CD4-positive, alpha-beta T cell treated with Interferon gamma for 1 hour (primary cell): ENCODE measurements at regions not wholly inside any gene's neighbourhood (a gene's known extent, or its start where the extent isn't known, plus 50 kb on each side); places are given as distances from the start of the nearest gene placed in this dataset.
"Not testable (repeated sequence)": the region's sequence is repeated elsewhere in the genome, so short reads cannot be mapped to it uniquely, and the experiment has no call there.

Source experiments
- DNase-seq: peaks from one replicate; pipeline ENCODE4 v3.0.0-alpha.2; 2020

DNA sequence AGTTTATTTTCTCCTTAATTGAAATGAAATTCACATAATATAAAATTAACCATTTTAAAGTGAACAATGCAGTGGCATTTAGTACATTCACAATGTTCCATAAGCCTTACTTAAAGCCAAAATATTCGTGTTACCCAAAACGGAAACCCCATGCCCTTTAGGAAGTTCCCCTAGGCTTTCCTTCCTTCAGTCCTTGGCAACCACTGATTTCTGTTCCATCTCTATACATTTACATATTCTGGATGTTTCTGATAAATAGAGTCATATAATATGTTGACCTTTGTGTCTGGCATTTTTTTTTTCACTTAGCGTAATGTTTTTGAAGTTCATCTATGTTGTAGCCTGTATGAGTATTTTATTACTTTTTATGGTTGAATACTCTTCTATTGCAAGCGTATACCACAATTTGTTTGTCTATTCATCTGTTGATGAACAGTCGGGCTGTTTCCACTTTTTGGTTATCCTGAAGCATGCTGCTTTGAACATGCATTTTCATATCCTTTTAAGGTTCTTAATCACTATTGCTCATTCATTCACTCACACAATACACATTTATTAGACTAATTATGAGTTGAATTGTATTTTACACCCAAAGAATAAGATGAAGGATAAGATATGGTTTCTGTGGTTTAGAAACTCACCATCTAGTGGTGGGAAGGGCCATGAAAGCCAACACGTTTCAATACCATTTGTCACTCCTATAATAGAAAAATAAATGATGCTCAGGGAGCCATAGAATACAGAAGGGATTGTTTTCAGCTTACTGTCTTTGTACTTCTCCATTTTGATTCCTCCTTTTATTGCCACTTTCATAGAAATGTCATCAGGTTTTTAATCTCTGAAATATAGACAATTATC is 408.2 kb upstream of the CBLB start:
- DNase-seq: no peak

DNA sequence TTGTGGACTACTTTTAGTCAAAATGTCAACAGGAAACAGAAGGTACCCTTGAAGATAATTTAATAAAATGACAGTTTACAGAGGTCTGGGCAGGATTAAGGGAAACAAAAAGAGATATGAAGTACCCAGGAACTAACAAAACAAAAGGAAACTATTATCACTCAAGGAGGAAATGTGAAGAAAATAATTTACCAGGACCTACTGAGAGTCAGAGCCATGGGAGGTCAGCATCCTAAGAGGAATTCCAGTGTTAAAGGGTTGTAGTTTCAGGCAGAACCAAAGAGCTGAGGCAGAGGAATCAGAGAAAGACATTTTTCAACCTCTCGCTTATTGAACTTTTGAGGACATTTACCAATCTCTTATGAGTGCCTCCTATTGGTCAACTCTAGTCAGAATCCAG is 408.9 kb upstream of the CBLB start:
- no peak for DNase-seq

DNA sequence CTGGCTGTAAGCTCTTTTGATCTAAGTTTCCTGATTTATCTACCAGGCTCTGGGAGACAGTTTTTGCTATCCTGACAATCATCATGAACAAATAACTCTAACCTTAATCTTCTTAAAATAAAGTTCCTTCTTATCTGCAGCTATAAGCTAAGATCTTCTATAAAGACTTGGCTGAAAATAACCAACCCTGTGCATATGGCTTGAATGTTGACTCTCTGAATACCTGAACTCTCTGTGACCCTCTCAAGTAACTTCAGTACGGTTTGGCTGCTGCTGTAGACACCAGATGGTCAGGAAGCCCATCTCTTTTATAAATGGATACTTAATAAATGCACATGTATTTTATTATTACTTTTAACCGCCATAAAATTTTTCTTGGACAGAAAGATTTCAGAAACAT is 412.4 kb upstream of the CBLB start:
- no peak for DNase-seq

DNA sequence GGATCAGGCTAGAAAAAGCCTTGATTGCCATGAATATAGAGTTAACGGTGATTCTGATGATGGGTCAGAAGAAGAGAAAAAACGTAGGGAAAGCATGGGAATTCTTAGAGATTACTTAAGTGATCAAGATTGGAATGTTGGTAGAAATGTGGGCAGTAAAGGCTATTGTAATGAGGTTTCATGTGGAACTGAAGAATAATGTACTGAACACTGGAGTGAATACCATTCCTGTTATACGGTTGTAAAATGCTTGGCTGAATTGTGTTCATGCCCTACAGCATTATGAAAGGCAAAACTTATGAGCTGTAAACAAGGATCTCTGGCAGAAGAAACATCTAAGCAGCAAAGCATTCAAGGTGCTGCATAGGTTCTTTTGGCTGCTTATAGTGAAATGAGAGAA is 414.1 kb upstream of the CBLB start:
- no peak for DNase-seq

DNA sequence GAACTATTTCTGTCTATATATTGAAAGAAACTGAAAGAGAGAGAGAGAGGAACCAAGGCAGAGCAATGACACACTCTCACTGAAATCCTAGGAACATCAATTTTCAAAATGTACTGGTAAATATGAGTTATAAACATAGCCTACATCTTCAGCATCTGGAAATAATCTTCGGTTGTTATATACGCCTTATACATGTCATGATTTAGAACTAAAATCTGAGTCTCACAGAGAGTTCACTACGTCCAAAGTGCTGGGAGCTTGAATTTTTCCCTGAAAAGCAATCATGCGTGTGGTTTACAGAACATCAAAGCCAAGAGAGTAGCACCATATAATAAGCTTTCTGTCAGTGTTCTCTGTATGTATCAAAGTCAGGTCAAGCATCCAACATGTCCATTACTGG is 420.0 kb upstream of the CBLB start:
- no peak for DNase-seq

DNA sequence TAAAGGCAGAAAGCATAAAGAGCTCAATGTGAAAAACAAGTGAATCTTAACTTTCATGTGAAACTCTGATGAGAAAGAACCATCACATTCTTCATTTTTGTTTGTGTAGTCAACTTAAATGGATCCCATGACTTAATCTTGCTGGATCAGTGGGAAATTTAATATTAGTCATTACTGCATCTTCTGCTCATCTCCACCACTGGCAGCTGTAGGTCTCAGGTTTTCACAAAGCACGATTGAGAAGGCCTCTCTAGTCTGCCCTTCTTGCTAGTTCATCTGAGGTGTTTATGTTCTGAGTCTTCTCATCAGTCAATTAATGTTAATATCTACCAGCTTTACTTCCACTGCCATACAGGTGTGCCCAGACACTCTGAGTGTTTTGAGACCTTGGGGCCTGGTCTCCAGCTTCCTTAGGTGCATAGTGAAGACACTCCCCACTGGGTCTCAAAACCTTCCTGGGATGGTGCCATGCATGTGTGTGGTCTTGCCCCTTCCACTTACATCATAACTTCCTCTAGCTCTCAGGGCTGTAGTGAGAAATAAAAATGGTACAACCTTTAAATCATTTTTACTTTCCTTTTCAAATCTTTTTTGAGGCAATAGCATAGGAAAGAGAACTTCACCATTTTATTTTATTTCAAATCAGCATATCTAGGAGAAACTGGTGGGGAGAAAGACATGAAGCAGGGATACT is 421.6 kb upstream of the CBLB start:
- DNase-seq: no peak

DNA sequence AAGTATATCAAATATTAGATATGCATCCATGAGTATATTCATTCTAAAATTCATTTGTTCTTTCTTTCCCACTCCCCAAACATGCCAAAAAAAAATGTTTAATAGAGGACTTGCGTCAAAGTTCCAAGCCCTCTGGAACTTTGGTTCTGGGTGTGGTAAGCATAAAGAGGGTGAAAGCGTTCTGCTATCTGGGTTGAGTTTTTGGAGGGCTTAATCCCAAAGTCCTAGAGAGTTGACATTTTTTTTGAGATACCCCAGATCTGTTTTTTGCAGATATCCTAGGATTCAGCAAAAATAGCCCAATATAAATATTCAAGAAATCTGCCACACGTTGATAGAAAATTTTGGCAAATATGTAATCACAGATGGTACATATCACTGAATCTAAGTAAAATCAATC is 424.3 kb upstream of the CBLB start:
- DNase-seq: no peak

DNA sequence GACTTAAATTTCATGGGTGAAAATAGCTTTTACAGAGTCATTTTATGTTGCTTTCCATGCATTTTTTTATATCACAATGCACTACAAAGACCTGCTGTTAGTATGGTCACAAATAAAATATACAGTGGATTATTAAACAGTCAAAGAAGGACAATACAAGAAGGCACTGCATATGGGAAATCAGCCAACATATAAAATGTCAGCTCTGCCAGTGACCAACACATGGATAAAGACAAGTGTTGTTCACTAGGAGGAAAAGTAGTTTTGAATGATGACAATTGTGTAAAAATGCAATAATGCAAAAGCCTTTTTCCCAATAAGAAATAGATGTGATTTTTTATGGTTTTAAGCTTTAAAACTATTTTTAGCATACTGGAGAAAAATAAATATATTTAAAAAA is 425.3 kb upstream of the CBLB start:
- DNase-seq: no peak

DNA sequence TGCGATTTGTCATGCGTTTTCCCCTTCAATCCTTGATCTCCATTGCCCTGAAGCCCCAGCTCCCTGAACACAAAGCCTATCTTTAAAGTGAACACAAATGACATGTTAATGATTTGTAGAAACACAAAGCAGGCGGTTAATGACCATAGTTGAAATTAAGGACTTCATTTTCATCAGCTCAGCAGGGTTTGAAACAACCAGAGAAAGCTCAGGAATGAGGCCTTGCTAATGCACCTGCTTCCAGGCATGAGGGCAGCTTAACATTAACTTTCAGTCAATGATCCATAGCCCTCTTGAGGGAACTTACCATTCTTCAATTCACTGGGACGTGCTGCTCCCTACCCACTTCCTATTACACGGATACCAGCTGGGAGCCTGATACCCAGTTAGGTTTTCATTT is 427.2 kb upstream of the CBLB start:
- DNase-seq: no peak

DNA sequence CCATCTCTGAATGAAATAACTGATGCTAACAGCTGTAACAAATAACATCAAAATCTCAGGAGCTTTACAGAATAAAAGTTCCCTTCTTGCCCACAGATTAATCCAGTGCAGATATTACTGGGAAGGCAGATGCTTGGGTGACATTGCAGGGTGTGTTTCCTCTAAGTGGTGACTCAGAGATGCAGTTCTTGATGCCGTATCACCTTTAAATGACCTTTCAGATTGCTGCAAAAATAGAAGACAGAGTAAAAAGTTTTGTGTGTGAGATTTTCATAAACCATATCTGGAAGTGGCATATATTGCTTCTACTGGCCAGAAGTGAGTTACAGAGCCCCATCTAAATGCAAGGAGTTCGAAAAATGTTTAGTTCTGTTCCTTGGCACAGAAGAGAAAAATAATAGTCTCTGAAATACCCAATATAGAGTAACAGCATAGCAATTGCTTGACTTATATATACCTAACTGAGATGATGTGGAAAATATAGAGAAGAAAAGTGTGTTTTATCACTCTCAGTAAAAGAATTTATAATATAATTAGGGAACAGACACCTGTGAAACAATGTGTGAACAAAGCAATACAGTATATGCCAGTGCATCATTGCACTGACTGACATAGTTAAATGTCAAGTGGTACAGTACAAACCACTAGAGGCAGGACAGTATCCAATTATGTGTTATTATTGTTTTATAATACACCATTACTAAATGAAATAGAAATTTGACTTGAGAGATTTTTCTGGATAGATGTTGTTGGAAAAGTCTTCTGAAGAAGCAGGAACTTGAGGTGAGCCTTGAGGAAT is 430.7 kb upstream of the CBLB start:
- DNase-seq: no peak

DNA sequence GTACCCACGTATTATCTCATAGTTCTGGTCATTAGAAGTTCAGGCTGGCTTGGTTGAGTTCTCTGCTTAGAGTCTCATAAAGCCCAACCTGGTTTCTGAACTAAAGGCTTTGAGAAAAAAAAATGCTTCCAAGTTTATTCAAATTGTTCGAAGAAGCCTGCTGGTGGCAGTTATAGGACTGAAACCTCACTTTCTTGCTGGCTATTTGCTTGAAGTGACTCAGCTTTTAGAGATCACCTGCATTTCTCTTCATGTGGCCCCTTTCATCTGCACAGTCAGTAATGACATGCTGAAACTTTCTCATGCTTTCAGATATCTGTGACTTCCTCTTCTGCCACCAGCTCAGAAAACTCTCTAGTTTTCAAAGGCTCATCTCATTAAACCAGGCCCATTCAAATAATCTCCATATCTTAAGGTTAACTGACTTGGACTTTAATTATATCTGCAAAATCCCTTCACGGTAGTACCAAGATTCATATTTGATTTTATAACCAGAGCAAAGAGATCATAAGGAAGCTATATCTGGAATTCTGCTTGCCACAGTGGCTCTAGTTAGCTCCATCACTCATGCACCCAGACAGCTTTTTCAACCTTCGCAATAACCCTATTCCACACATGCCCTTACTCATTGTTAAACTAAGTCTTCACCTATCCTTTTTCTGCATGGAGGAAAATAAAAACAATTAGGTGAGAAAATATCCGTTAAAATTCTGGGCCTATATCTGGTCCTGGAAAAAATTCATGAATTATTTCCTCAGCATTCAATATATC is 433.8 kb upstream of the CBLB start:
- DNase-seq: no peak

DNA sequence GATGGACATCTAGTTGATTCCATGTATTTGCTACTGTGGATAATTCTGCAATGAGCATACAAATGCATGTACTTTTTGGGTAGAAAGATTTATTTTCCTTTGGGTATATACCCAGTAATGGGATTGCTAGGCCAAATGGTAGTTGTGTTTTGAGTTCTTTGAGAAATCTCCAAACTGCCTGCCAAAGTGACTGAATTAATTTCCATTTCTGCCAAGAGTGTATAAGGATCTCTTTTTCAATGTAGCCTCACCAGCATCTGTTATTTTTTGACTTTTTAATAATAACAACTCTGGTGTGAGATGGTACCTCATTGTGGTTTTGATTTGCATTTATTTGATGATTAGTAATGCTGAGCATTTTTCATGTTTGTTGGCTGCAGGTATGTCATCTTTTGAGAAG is 435.0 kb upstream of the CBLB start:
- no peak for DNase-seq

DNA sequence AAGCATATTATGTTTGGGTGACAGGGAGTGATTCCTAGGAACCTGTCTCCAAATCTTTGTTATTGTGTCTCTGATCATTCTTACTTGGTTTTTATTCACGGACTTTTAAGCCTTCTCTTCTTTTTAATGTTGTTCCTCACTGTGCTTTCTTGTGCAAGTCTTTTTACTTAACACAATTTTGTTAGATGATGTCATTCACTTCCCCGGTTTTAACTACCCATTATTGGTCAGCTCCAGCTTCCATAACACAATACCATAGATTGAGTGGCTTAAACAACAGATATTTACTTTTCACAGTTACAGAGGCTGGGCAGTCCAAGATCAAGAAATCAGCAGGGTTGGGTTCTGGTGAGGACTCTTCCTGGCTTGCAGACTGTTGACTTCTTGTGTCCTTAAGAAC is 436.3 kb upstream of the CBLB start:
- DNase-seq: no peak

DNA sequence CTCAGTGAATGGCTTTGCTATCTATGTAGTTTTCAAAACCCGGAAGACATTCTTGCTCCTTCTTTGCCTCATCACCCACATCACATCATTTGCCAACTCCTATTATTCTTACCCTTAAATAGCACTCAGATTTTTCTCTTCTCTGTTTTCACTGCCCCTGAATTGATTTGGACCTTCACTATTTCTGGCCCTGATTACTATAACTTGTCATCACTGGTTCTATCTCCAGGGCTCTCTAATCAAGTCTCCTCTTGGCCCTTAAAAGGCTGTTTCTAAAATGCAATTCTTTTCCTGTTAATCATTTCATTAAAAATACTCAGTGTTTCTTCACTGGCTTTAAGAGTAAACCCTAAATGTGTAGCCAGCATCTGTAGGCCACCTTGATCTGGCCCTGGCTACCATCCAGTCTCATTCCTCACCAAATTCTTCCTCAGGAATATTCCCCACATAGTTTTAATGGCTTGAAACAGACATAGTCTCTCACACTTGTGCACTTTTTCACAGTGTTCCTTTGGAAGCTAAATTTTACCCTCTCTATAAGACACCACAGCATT is 437.1 kb upstream of the CBLB start:
- DNase-seq: no peak

DNA sequence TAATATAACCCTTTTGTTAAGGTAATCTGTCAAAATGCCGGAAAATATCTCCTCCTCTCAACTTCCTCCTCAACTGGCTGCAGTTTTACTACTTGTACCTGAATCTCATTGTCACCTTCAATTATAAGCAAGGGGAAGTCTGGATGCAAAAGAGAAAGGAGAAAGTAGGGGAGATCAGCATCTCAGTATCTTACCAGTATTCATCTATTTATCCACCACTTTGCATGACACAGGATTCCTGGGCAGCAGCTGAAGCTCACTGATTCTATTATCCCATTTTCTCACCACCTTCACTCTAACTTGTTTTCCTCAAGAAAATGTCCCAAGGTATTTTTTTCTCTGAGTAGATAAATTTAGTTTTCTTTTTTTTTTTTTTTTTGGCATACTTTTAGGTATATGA is 440.5 kb upstream of the CBLB start:
- no peak for DNase-seq

DNA sequence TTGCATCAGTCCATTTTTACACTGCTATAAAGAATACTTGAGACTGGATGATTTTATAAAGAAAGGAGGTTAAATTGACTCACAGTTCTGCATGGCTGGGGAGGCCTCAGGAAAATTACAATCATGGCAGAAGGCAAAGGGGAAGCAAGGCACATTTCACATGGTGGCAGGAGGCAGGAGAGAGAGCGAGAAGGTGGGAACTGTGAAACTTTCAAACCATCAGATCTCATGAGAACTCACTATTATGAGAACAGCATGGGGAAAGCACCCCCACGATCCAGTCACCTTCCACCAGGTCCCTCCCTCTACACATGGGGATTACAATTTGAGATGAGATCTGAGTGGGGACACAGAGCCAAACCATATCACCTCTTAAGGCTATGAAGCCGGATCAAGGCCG is 441.0 kb upstream of the CBLB start:
- not testable (repeated sequence) for DNase-seq

DNA sequence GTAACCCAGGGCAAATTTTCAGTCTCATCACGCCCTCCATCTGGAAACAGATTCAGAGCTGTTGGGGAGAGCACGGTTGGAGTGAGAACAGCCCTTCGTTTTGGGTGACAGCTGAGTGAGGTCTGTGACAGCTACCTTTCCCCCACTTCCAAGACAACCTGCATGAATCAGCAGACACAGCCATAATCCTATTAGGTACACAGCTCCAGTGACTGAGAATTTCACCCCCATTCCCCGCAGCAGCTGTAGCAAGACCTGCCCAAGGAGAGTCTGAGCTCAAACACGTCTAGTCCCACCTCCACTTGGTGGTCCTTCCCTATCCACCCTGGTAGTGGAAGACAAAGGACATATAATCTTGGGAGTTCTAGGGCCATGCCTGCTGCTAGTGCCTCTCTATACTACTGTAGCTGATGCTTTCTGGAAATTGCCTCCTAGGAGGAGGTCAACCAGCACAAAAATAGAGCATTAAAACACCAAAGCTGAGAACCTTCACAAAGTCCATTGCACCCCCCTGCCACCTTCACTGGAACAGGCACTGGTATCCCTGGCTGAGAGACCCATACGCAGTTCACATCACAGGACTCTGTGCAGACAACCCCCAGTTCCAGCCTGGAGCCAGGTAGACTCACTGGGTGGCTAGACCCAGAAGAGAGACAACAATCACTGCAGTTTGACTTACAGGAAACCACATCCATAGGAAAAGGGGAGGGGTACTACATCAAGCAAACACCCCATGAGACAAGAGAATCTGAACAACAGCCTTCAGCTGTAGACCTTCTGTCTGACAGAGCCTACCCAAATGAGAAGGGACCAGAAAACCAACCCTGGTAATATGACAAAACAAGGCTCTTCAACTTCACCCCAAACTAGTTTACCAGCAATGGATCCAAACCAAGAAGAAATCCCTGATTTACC is 448.6 kb upstream of the CBLB start:
- no peak for DNase-seq

DNA sequence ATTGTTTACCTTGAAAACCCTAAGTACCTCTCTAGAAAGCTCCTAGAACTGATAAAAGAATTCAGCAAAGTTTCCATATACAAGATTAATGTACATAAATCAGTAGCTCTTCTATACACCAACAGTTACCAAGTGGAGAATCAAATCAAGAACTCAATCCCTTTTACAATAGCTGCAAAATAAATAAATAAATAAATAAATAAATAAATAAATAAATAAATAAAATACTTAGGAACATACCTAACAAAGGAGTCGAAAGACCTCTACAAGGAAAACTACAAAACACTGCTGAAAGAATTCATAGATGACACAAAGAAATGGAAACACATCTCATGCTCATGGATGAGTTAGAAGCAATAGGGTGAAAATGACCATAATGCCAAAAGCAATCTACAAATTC is 452.6 kb upstream of the CBLB start:
- not testable (repeated sequence) for DNase-seq

DNA sequence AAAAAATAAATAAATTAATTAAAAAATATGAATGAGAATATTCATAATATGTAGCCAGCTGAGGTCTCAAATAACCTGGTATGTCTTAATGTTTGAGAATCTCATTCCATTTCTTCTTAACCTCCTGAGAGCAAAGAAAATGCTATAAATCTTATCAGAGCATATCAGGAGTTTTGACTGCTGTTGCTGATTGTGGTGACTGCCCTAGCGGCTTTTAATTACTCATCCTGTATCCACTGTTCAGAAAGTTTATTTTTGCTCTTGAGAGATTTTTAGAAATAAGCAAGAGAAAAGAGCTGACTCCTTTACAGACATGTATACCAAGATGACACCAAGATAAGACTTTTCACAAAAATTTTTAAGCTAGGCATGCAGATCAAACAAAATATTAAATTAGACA is 454.8 kb upstream of the CBLB start:
- DNase-seq: no peak

DNA sequence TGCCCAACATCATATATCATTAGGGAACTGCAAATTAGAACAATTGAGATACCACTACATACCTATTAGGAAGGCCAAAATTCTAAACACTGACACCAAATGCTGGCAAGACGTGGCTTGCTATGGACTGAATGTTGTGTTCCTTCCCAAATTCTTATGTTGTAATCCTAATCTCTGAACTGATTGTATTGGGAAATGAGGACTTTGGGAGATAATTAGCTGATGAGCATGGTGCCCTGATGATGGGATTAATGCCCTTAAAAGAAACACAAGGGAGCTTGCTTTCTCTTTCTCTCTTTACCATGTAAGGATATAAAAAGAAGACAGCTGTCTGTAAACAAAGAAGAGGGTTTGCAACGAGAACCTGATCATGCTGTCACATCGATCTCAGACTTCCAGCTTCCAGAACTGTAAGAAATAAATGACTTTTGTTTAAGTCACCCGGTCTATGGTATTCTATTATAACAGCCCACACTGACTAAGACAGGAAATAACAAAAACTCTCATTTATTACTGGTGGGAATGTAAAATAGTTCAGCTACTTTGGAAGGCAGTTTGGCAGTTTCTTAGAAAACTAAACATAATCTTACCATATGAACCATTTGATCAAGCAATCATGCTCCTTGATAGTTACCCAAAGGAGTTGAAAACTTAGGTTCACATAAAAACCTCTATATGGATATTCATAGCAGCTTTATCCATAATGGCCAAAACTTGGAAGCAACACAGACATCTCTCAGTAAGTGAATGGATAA is 458.3 kb upstream of the CBLB start:
- no peak for DNase-seq

DNA sequence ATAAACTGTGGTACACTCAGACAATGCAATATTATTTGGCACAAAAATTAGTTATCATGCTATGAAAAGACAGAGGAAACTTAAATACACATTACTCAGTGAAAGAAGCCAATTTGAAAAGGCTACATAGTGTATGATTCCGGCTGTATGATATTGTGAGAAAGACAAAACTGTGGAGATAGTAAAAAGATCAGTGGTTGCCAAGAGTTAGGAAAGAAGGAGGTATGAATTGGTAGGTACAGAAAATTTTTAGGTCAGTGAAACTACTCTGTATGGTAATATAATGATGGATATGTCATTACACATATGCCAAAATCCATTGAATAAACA is 458.8 kb upstream of the CBLB start:
- DNase-seq: no peak
